H1 (cell line): ENCODE measurements at regions not wholly inside any gene's neighbourhood (a gene's known extent, or its start where the extent isn't known, plus 50 kb on each side); places are given as distances from the start of the nearest gene placed in this dataset.

ENCODE experiments used
- CTCF ChIA-PET: fragments of 300-600 bp; sonication (Branson Sonifier 250); formaldehyde crosslinking; loops from one replicate; lab custom pipeline; 2021; ENCODE audit not compliant: partially characterized antibody; lab: Charles Lee
- POLR2A ChIA-PET: fragments of 300-600 bp; sonication (Branson Sonifier 250); formaldehyde crosslinking; loops from one replicate; lab custom pipeline; 2021; ENCODE audit warnings: inconsistent platforms; ENCODE audit not compliant: partially characterized antibody; lab: Charles Lee
- DNase-seq, 2 experiments: peaks; one replicate each; pipeline versions ENCODE4 v3.0.0 to v3.0.0-alpha.2; 2010 to 2022; ENCODE audit warnings: low spot score in 2 of 2, low read depth in 1 of 2, mixed read lengths in 1 of 2
- FAIRE-seq: peaks from 2 replicates; lab custom pipeline; 2011; peaks lifted over from hg19 to GRCh38; lab: Jason Lieb, UNC
- H2AFZ ChIP-seq: 2 replicates; pipeline ENCODE4 v1.8.1; 2012; ENCODE audit warnings: low read length, inconsistent platforms
- H2AK5ac ChIP-seq: 2 replicates; pipeline ENCODE4 v1.6.1; 2013; ENCODE audit warnings: low read depth, low read length
- H2BK120ac ChIP-seq: replicated peaks from 2 replicates; pipeline ENCODE3; 2013; ENCODE audit warnings: low read depth, low read length, inconsistent platforms
- H2BK12ac ChIP-seq: 2 replicates; pipeline ENCODE4 v1.6.1; 2013; ENCODE audit warnings: low read depth, low read length
- H2BK15ac ChIP-seq: 2 replicates; pipeline ENCODE4 v1.6.1; 2013; ENCODE audit warnings: low read length
- H2BK20ac ChIP-seq: 2 replicates; pipeline ENCODE4 v1.6.1; 2013; ENCODE audit warnings: low read length
- H2BK5ac ChIP-seq: 2 replicates; pipeline ENCODE4 v1.6.1; 2013; ENCODE audit warnings: low read depth, low read length
- H3K14ac ChIP-seq: 2 replicates; pipeline ENCODE4 v1.6.1; 2013; ENCODE audit warnings: inconsistent platforms; ENCODE audit not compliant: insufficient read length
- H3K18ac ChIP-seq: 2 replicates; pipeline ENCODE4 v1.6.1; 2013; ENCODE audit warnings: low read length; ENCODE audit errors: extremely low read depth
- H3K23ac ChIP-seq: 2 replicates; pipeline ENCODE4 v1.6.1; 2013; ENCODE audit warnings: inconsistent platforms; ENCODE audit not compliant: insufficient read length
- H3K23me2 ChIP-seq: 2 replicates; pipeline ENCODE4 v1.6.1; 2013; ENCODE audit warnings: low read depth, low read length
- H3K27ac ChIP-seq: 2 replicates; pipeline ENCODE4 v1.6.1; 2011; ENCODE audit warnings: low read depth, low read length, inconsistent platforms
- H3K27me3 ChIP-seq, 4 experiments: replicated peaks in 1 of 4; 1 replicate in 1 of 4; 2 replicates in 3 of 4; pipeline versions ENCODE4 v1.6.1 to v1.8.1; 2011 to 2013; ENCODE audit warnings: low read length in 3 of 4, mild to moderate bottlenecking in 3 of 4, inconsistent platforms in 2 of 4, mixed read lengths in 2 of 4, moderate library complexity in 1 of 4; ENCODE audit not compliant: control insufficient read depth in 3 of 4, insufficient read depth in 3 of 4; ENCODE audit errors: extremely low read depth in 1 of 4
- H3K36me3 ChIP-seq, 4 experiments: 2 replicates each; pipeline versions ENCODE4 v1.6.1 to v1.8.1; 2011 to 2013; ENCODE audit warnings: mild to moderate bottlenecking in 4 of 4, low read length in 3 of 4, moderate library complexity in 2 of 4, control low read depth in 1 of 4, inconsistent platforms in 1 of 4; ENCODE audit not compliant: insufficient read depth in 4 of 4, control insufficient read depth in 2 of 4
- H3K4ac ChIP-seq: replicated peaks from 2 replicates; pipeline ENCODE3; 2013; ENCODE audit warnings: low read length, low read depth, mixed read lengths, inconsistent platforms; ENCODE audit not compliant: insufficient read length
- H3K4me1 ChIP-seq, 4 experiments: replicated peaks in 1 of 4; 1 replicate in 1 of 4; 2 replicates in 3 of 4; pipeline versions ENCODE4 v1.6.1 to v1.8.1; 2011 to 2013; ENCODE audit warnings: low read length in 3 of 4, inconsistent platforms in 2 of 4, mixed read lengths in 1 of 4; ENCODE audit not compliant: insufficient read depth in 4 of 4, control insufficient read depth in 3 of 4
- H3K4me2 ChIP-seq, 2 experiments: 2 replicates each; pipeline versions ENCODE4 v1.6.1 to v1.8.1; 2011 to 2013; ENCODE audit warnings: low read depth in 2 of 2, low read length in 2 of 2, control low read depth in 1 of 2, inconsistent platforms in 1 of 2, mild to moderate bottlenecking in 1 of 2; ENCODE audit not compliant: insufficient read depth in 1 of 2
- H3K4me3 ChIP-seq, 4 experiments: fragments of 200-600, 300-600 bp in 1 of 4; sonication (generic), shearing (Covaris generic), sonication (Bioruptor Twin) in 1 of 4; 2 replicates each; pipeline versions ENCODE4 v1.5.1 to v1.8.1; 2011 to 2016; ENCODE audit warnings: low read length in 4 of 4, low read depth in 3 of 4, control low read depth in 2 of 4, inconsistent platforms in 2 of 4, mild to moderate bottlenecking in 2 of 4, mixed read lengths in 1 of 4, moderate library complexity in 1 of 4; ENCODE audit not compliant: insufficient read depth in 2 of 4; ENCODE audit errors: extremely low read depth in 1 of 4
- H3K56ac ChIP-seq: replicated peaks from 2 replicates; pipeline ENCODE3; 2013; ENCODE audit warnings: low read depth, mild to moderate bottlenecking, mixed read lengths, low read length, inconsistent platforms; ENCODE audit not compliant: insufficient read length
- H3K79me1 ChIP-seq: 2 replicates; pipeline ENCODE4 v1.6.1; 2013; ENCODE audit warnings: low read depth, low read length, control low read depth
- H3K79me2 ChIP-seq, 2 experiments: 2 replicates each; pipeline versions ENCODE4 v1.6.1 to v1.8.1; 2012 to 2013; ENCODE audit warnings: low read length in 2 of 2, mild to moderate bottlenecking in 2 of 2, inconsistent platforms in 1 of 2; ENCODE audit not compliant: insufficient read depth in 2 of 2, control insufficient read depth in 1 of 2
- H3K9ac ChIP-seq, 4 experiments: replicated peaks in 1 of 4; 1 replicate in 1 of 4; 2 replicates in 3 of 4; pipeline versions ENCODE4 v1.6.1 to v1.8.1; 2011 to 2013; ENCODE audit warnings: low read depth in 3 of 4, low read length in 3 of 4, control low read depth in 2 of 4, mild to moderate bottlenecking in 2 of 4, moderate library complexity in 2 of 4, inconsistent platforms in 1 of 4; ENCODE audit errors: extremely low read depth in 1 of 4
- H3K9me3 ChIP-seq, 2 experiments: 2 replicates each; pipeline versions ENCODE4 v1.6.1 to v1.8.1; 2012 to 2013; ENCODE audit warnings: mild to moderate bottlenecking in 2 of 2, moderate library complexity in 2 of 2, control low read depth in 1 of 2, inconsistent platforms in 1 of 2, low read depth in 1 of 2, low read length in 1 of 2, mixed read lengths in 1 of 2; ENCODE audit not compliant: insufficient read depth in 2 of 2
- H4K20me1 ChIP-seq, 2 experiments: replicated peaks in 1 of 2; 2 replicates each; pipeline versions ENCODE3 to v1.8.1; 2011 to 2013; ENCODE audit warnings: inconsistent platforms in 2 of 2, low read length in 2 of 2, mild to moderate bottlenecking in 1 of 2; ENCODE audit not compliant: insufficient read depth in 2 of 2, control insufficient read depth in 1 of 2
- H4K5ac ChIP-seq: 2 replicates; pipeline ENCODE4 v1.6.1; 2013; ENCODE audit warnings: low read length, low read depth, mixed read lengths, inconsistent platforms; ENCODE audit not compliant: insufficient read length
- H4K8ac ChIP-seq: 2 replicates; pipeline ENCODE4 v1.8.0; 2013; ENCODE audit warnings: mild to moderate bottlenecking, moderate library complexity, low read length, inconsistent platforms; ENCODE audit not compliant: insufficient read depth; ENCODE audit errors: extremely low read depth
- H4K91ac ChIP-seq: replicated peaks from 2 replicates; pipeline ENCODE3; 2013; ENCODE audit warnings: low read length, mixed read lengths, inconsistent platforms; ENCODE audit not compliant: insufficient read length
- TAF7 ChIP-seq: optimal IDR thresholded peaks from 2 replicates; pipeline ENCODE3; 2011; ENCODE audit warnings: low read depth, mild to moderate bottlenecking, inconsistent platforms, low read length, moderate library complexity, borderline replicate concordance
- WGBS, 2 experiments: shearing (Covaris generic) in 1 of 2; methylation state at CpG; one replicate each; pipeline versions ENCODE4 v1.1.6 to v1.1.7; 2013 to 2015; ENCODE audit warnings: low lambda C conversion rate in 2 of 2, mixed read lengths in 2 of 2, inconsistent platforms in 1 of 2, low coverage in 1 of 2, missing lambda C conversion rate in 1 of 2; ENCODE audit not compliant: insufficient replicate concordance in 2 of 2, insufficient coverage in 1 of 2, insufficient read length in 1 of 2; ENCODE audit errors: extremely low coverage in 1 of 2, missing lambda C conversion rate in 1 of 2; 5-methylcytosine and 5-hydroxymethylcytosine counted together

DNA sequence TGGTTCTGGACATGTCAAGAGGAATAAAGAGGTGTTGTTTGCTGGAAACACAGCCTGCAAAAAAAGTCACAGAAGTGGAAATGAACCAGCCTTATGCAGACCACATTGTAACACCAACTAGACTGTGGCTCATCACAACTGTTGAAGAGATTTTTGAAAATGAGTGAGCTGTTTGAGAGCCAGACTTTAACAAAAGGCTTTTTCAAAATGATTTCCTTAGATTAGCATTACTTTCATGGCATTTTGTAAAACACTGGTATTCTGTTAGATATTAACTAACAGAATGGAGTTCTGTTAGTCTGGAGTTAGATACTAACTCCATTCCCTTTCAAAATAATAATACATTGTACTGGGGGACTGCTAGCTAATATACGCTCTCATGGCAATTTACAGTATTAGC, 60.6 kb upstream of the GABRA2 start:
- Histone ChIP-seq H2BK120ac (no peak overlapping the region), H4K5ac (no peak overlapping the region), H4K91ac (no peak overlapping the region), H3K14ac (no peak overlapping the region), H3K4me1 (no peaks in the 10 kb centered on the region), H3K9ac (no peak overlapping the region), H3K4me3 (no peak overlapping the region), H4K8ac (no peak overlapping the region), H4K20me1 (no peaks in the 10 kb centered on the region), H3K4me2 (no peak overlapping the region), H3K56ac (no peak overlapping the region), H2BK5ac (no peak overlapping the region), H2BK12ac (no peak overlapping the region), H3K27me3 (no peaks in the 10 kb centered on the region), H3K4ac (no peak overlapping the region), H2BK20ac (no peak overlapping the region), H3K36me3 (no peaks in the 10 kb centered on the region), H2AFZ (no peak overlapping the region), H3K23me2 (no peaks in the 10 kb centered on the region), H3K79me1 (no peaks in the 10 kb centered on the region), H3K23ac (no peak overlapping the region), H2BK15ac (no peak overlapping the region), H3K27ac (no peak overlapping the region), H3K18ac (no peak overlapping the region), H3K79me2 (no peaks in the 10 kb centered on the region), H3K9me3 (0 out of 4 replicates have a peak, but pooled peaks cover 0 to under 1% of the 10 kb centered on the region in 2 experiments), H2AK5ac (no peak overlapping the region)
- CTCF ChIA-PET: no interaction called here
- POLR2A ChIA-PET: no interaction called here
- FAIRE-seq (no peak), DNase-seq (no peak)
- TF ChIP-seq TAF7: no peak
- 100% methylated on average over 1 of the region's 1 CpG; no CpG with 5 or more reads in 1 of the 2 experiments for WGBS, 2 experiments
